ENCODE measurements at regions not wholly inside any gene's neighbourhood (a gene's known extent, or its start where the extent isn't known, plus 50 kb on each side); places are given as distances from the start of the nearest gene placed in this dataset.

- Histone ChIP-seq H3K27me3 (peaks cover 8% of the 10 kb centered on the region), H3K4me3 (no peak overlapping the region), H3K36me3 (no peaks in the 10 kb centered on the region), H3K9me3 (no peaks in the 10 kb centered on the region), H3K27ac (no peak overlapping the region), H3K4me1 (peaks cover 0 to 8% (median 0%) of the 10 kb centered on the region in 3 donors)
- no peak for ATAC-seq
- TF ChIP-seq POLR2AphosphoS5 (IDR thresholded peaks at IDR 0.05): no peak
- TF ChIP-seq EP300 (IDR thresholded peaks at IDR 0.05): no peak
- TF ChIP-seq POLR2A (IDR thresholded peaks at IDR 0.05): no peak
- no peak for TF ChIP-seq CTCF (IDR thresholded peaks at IDR 0.05)
- 56 to 84% methylated on average over 3 to 4 of the region's 5 CpGs for WGBS, 2 donors (ENCODE audit: low coverage in 1 of 2)
Observed at GRCh38 chr20:24381886-24382285, 87.5 kb upstream of the SYNDIG1 start.

- no peak overlapping the region for H3K27ac ChIP-seq
- peak; percentile 51 for ATAC-seq
- 8 to 21% methylated on average over 3 to 4 of the region's 4 CpGs for WGBS, 2 donors (ENCODE audit: low coverage in 1 of 2)
- H3K36me3 ChIP-seq: no peaks in the 10 kb centered on the region
- TF ChIP-seq POLR2AphosphoS5 (IDR thresholded peaks at IDR 0.05) (peak; percentile 32), CTCF (IDR thresholded peaks at IDR 0.05) (no peak)
- H3K27me3 ChIP-seq: peaks cover 8% of the 10 kb centered on the region
- peaks cover 0 to 8% (median 0%) of the 10 kb centered on the region in 3 donors for H3K4me1 ChIP-seq
- H3K9me3 ChIP-seq: no peaks in the 10 kb centered on the region
- no peak overlapping the region for H3K4me3 ChIP-seq
Observed at GRCh38 chr20:24379484-24379927, 89.9 kb upstream of the SYNDIG1 start.

- ATAC-seq: no peak
- 41 to 56% methylated on average over 4 to 6 of the region's 6 CpGs for WGBS, 2 donors (ENCODE audit: low coverage in 1 of 2)
- no peaks in the 10 kb centered on the region for H3K9me3 ChIP-seq
- no peak overlapping the region for H3K4me3 ChIP-seq
- peaks cover 8% of the 10 kb centered on the region for H3K27me3 ChIP-seq
- TF ChIP-seq CTCF (IDR thresholded peaks at IDR 0.05): no peak
- no peak for TF ChIP-seq EP300 (IDR thresholded peaks at IDR 0.05)
- no peak for TF ChIP-seq POLR2AphosphoS5 (IDR thresholded peaks at IDR 0.05)
- no peak for TF ChIP-seq POLR2A (IDR thresholded peaks at IDR 0.05)
- H3K27ac ChIP-seq: no peak overlapping the region
- no peaks in the 10 kb centered on the region for H3K36me3 ChIP-seq
- peaks cover 0 to 8% (median 0%) of the 10 kb centered on the region in 3 donors for H3K4me1 ChIP-seq
Observed at GRCh38 chr20:24378661-24379483, 90.6 kb upstream of the SYNDIG1 start.

GRCh38 chr20:24376311-24377099, 92.9 kb upstream of the SYNDIG1 start:
- H3K9me3 ChIP-seq: no peaks in the 10 kb centered on the region
- 22 to 23% methylated on average over 2 of the region's 2 CpGs for WGBS, 2 donors (ENCODE audit: low coverage in 1 of 2)
- peaks cover 8% of the 10 kb centered on the region for H3K27me3 ChIP-seq
- H3K27ac ChIP-seq: no peak overlapping the region
- H3K4me3 ChIP-seq: no peak overlapping the region
- peak; percentile 67 for TF ChIP-seq POLR2AphosphoS5 (IDR thresholded peaks at IDR 0.05)
- TF ChIP-seq POLR2A (IDR thresholded peaks at IDR 0.05): no peak
- no peaks in the 10 kb centered on the region for H3K4me1 ChIP-seq
- H3K36me3 ChIP-seq: no peaks in the 10 kb centered on the region
- ATAC-seq: no peak

GRCh38 chr20:24373372-24373771, 96.1 kb upstream of the SYNDIG1 start:
- Histone ChIP-seq H3K9me3 (no peaks in the 10 kb centered on the region), H3K27ac (no peak overlapping the region), H3K27me3 (no peaks in the 10 kb centered on the region), H3K36me3 (no peaks in the 10 kb centered on the region), H3K4me1 (no peaks in the 10 kb centered on the region), H3K4me3 (no peak overlapping the region)
- no peak for TF ChIP-seq EP300 (IDR thresholded peaks at IDR 0.05)
- TF ChIP-seq CTCF (IDR thresholded peaks at IDR 0.05): no peak
- WGBS, 2 donors (ENCODE audit: low coverage in 1 of 2): 60 to 92% methylated on average over 1 to 3 of the region's 3 CpGs
- ATAC-seq: no peak

All from gastroesophageal sphincter (tissue), 4 donors.